ENCODE measurements at regions not wholly inside any gene's neighbourhood (a gene's known extent, or its start where the extent isn't known, plus 50 kb on each side); places are given as distances from the start of the nearest gene placed in this dataset.

GRCh38 chr17:79415365-79415764 is 195.5 kb downstream of the RBFOX3 start:
- DNase-seq, result no peak
- Histone ChIP-seq H3K4me3 (no peak overlapping the region), H2AFZ (no peak overlapping the region), H3K36me3 (ENCODE audit: low read depth) (no peaks in the 10 kb centered on the region), H4K20me1 (ENCODE audit: insufficient read depth) (no peaks in the 10 kb centered on the region), H3K4me2 (no peak overlapping the region), H3K9me2 (ENCODE audit: insufficient read depth) (no peaks in the 10 kb centered on the region), H3F3A (ENCODE audit: insufficient read depth, low read depth) (peaks cover 6% of the 10 kb centered on the region; the same call in 1 of the 2 replicates), H3K79me2 (ENCODE audit: low read depth) (no peaks in the 10 kb centered on the region), H3K27ac (no peak overlapping the region), H3K4me1 (replicated peaks; ENCODE audit: insufficient read depth) (no peaks in the 10 kb centered on the region), H3K27me3 (ENCODE audit: insufficient read depth, low read depth) (peaks cover 75% of the 10 kb centered on the region), H3K9me3 (ENCODE audit: insufficient read depth, low read depth) (no peaks in the 10 kb centered on the region)
- POLR2A ChIA-PET (ENCODE audit: unreplicated experiment), result no interaction called here
- TF ChIP-seq CTCF (conservative IDR thresholded peaks at IDR 0.05) (no peak), EZH2 (IDR thresholded peaks at IDR 0.05; ENCODE audit: low read depth) (no peak)
- intact Hi-C loops (cut with micrococcal nuclease; ENCODE audit: unreplicated experiment), result no loop called here
- BruUV-seq (replicated peaks), result no TSS peak
- CTCF ChIA-PET, result no interaction called here

DNA sequence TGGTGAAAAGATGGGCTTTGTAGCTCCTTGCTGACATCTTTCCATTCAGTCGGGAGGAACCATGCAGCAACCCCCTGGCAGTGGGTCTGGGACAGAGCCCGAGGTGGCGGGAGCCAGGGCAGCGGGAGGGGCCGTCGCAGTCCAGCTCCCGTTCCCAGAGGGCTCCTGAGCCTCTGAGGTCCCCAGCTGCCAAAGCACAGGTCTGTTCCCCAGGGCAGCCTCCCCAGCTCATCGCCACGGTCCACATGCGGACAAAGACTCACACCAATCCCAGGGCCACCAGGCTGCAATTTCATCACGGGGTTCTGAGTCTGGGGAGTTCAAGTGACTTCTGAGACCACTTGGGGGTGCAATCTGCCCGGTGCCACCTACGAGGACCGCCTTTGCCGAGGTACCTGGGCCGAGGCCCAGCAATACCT is 196.0 kb downstream of the RBFOX3 start:
- Histone ChIP-seq H3K4me3 (no peak overlapping the region), H4K20me1 (ENCODE audit: insufficient read depth) (no peaks in the 10 kb centered on the region), H2AFZ (no peak overlapping the region), H3K27ac (no peak overlapping the region), H3F3A (ENCODE audit: insufficient read depth, low read depth) (peaks cover 6% of the 10 kb centered on the region; the same call in 1 of the 2 replicates), H3K4me2 (no peak overlapping the region), H3K36me3 (ENCODE audit: low read depth) (no peaks in the 10 kb centered on the region), H3K4me1 (replicated peaks; ENCODE audit: insufficient read depth) (no peaks in the 10 kb centered on the region), H3K9me3 (ENCODE audit: insufficient read depth, low read depth) (no peaks in the 10 kb centered on the region), H3K27me3 (ENCODE audit: insufficient read depth, low read depth) (peaks cover 75% of the 10 kb centered on the region), H3K9me2 (ENCODE audit: insufficient read depth) (no peaks in the 10 kb centered on the region), H3K79me2 (ENCODE audit: low read depth) (no peaks in the 10 kb centered on the region)
- intact Hi-C loops (cut with micrococcal nuclease; ENCODE audit: unreplicated experiment), result no loop called here
- no peak for DNase-seq
- no peak for TF ChIP-seq CTCF (conservative IDR thresholded peaks at IDR 0.05)
- no peak for TF ChIP-seq EZH2 (IDR thresholded peaks at IDR 0.05; ENCODE audit: low read depth)
- ChIA-PET POLR2A (ENCODE audit: unreplicated experiment) (no interaction called here), CTCF (no interaction called here)
- BruUV-seq (replicated peaks), result no TSS peak

DNA sequence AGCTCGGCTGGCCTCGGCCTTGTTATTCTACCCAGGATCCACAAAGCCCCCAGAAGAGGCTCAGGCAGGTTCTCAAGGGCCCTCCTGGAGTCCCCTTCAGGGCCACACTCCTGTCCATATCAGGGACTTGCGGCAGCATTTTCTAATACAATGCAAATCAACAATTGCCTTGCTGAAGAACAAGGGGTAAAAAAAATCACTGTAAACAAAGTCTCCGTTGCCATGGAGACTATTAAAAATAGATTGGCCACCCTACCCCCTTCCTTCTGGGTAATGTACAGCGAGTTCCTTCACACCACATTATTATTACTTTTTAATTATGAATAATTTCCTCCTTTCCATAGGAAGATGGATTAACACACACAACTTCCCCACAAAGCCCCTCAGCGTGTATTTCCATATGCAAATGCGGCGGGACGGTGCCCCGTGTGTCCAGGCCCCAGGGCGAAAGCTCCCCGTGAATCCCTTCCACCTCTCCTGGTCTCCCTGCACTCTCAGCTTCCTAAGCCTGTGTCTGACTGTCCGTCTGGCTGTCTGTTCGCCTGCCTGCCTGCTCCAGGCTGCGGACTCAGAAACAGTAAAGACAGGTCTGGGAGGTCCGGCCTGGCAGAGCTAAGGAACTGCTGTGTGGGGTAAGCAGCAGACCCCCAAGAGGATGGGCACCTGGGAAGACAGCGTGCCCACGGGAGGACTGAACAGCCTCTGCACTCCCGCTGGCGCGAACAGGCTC is 196.6 kb downstream of the RBFOX3 start:
- Histone ChIP-seq H3K27me3 (ENCODE audit: insufficient read depth, low read depth) (peaks cover 75% of the 10 kb centered on the region), H3K4me1 (replicated peaks; ENCODE audit: insufficient read depth) (no peaks in the 10 kb centered on the region), H3K79me2 (ENCODE audit: low read depth) (no peaks in the 10 kb centered on the region), H3K27ac (no peak overlapping the region), H3K36me3 (ENCODE audit: low read depth) (no peaks in the 10 kb centered on the region), H3K4me2 (no peak overlapping the region), H3F3A (ENCODE audit: insufficient read depth, low read depth) (peaks cover 6% of the 10 kb centered on the region; the same call in 1 of the 2 replicates), H2AFZ (no peak overlapping the region), H3K9me2 (ENCODE audit: insufficient read depth) (no peaks in the 10 kb centered on the region), H3K9me3 (ENCODE audit: insufficient read depth, low read depth) (no peaks in the 10 kb centered on the region), H4K20me1 (ENCODE audit: insufficient read depth) (no peaks in the 10 kb centered on the region), H3K4me3 (no peak overlapping the region)
- ChIA-PET CTCF (no interaction called here), POLR2A (ENCODE audit: unreplicated experiment) (no interaction called here)
- DNase-seq, result no peak
- BruUV-seq (replicated peaks), result no TSS peak
- intact Hi-C loops (cut with micrococcal nuclease; ENCODE audit: unreplicated experiment), result no loop called here
- no peak for TF ChIP-seq EZH2 (IDR thresholded peaks at IDR 0.05; ENCODE audit: low read depth)
- no peak for TF ChIP-seq CTCF (conservative IDR thresholded peaks at IDR 0.05)
